Activated CD4-positive, alpha-beta T cell treated with anti-CD3 and anti-CD28 coated beads for 4 hours (primary cell): ENCODE measurements at regions not wholly inside any gene's neighbourhood (a gene's known extent, or its start where the extent isn't known, plus 50 kb on each side); places are given as distances from the start of the nearest gene placed in this dataset.

Experiments used
- DNase-seq, 2 donors: peaks; one replicate each; pipeline ENCODE4 v3.0.0-alpha.2; 2020

GRCh38 chr15:69577397-69577796 is 124.8 kb downstream of the RPLP1 start:
- no peak for DNase-seq

GRCh38 chr15:69578252-69578651 is 125.6 kb downstream of the RPLP1 start:
- DNase-seq, result no peak

GRCh38 chr15:69578787-69579583 is 126.4 kb downstream of the RPLP1 start:
- no peak for DNase-seq

- DNase-seq, result no peak
Observed at GRCh38 chr15:69579950-69580618, 127.5 kb downstream of the RPLP1 start.

GRCh38 chr15:69583626-69584025 is 131.0 kb downstream of the RPLP1 start:
- DNase-seq, result no peak

GRCh38 chr15:69585937-69586336 is 133.3 kb downstream of the RPLP1 start:
- no peak for DNase-seq

- no peak for DNase-seq
Observed at GRCh38 chr15:69586721-69587120, 134.1 kb downstream of the RPLP1 start.

GRCh38 chr15:69587723-69588426 is 135.3 kb downstream of the RPLP1 start:
- no peak for DNase-seq

- no peak for DNase-seq
Observed at GRCh38 chr15:69590201-69590710, 137.6 kb downstream of the RPLP1 start.

- DNase-seq, result no peak
Observed at GRCh38 chr15:69590932-69591524, 138.4 kb downstream of the RPLP1 start.

- no peak for DNase-seq
Observed at GRCh38 chr15:69591905-69592508, 139.4 kb downstream of the RPLP1 start.

- no peak for DNase-seq
Observed at GRCh38 chr15:69592954-69593353, 140.3 kb downstream of the RPLP1 start.

GRCh38 chr15:69593488-69593887 is 140.9 kb downstream of the RPLP1 start:
- no peak for DNase-seq

- DNase-seq, result no peak
Observed at GRCh38 chr15:69593981-69594966, 141.7 kb downstream of the RPLP1 start.

- no peak for DNase-seq
Observed at GRCh38 chr15:69595009-69595791, 142.6 kb downstream of the RPLP1 start.

GRCh38 chr15:69597061-69597592 is 144.5 kb downstream of the RPLP1 start:
- DNase-seq, result no peak

GRCh38 chr15:69599271-69599670 is 146.7 kb downstream of the RPLP1 start:
- no peak for DNase-seq

- DNase-seq, result no peak
Observed at GRCh38 chr15:69600556-69601085, 148.0 kb downstream of the RPLP1 start.

- no peak for DNase-seq
Observed at GRCh38 chr15:69601711-69602504, 149.3 kb downstream of the RPLP1 start.
